Endometrial microvascular endothelial cells (primary cell): ENCODE measurements at regions not wholly inside any gene's neighbourhood (a gene's known extent, or its start where the extent isn't known, plus 50 kb on each side); places are given as distances from the start of the nearest gene placed in this dataset.
"Not testable (repeated sequence)": the region's sequence is repeated elsewhere in the genome, so short reads cannot be mapped to it uniquely, and the experiment has no call there.

Experiments
- in situ Hi-C: cut with HindIII; loops from 2 replicates; pipeline ENCODE4 v1.10.0; 2017; ENCODE audit warnings: low sequenced_read_pairs, low pct_unique_long_range_greater_than_20kb; ENCODE audit errors: inconsistent ontology term

DNA sequence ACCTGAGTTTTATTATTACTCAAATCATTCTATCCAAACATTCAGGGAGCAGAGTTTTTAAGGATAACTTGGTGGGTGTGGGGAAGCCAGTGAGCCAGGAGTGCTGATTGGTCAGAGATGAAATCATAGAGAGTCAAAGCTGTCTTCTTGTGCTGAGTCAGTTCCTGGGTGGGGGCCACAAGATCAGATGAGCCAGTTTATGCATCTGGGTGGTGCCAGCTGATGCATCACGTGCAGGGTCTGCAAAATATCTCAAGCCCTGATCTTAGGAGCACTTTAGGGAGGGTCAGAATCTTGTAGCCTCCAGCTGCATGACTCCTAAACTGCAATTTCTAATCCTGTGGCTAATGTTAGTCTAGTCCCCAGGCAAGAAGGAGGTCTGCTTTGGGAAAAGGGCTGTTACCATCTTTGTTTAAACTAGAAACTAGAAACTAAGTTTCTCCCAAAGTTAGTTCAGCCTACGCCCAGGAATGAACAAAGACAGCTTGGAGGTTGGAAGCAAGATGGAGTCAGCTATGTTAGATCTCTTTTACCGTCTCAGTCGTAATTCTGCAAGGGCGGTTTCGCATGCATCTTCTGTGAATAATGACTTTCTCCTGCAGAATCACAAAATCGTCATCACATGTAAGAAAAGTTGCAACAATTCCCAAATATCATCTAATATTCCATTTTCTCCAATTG is 97.5 kb downstream of the ZNF664 start:
- in situ Hi-C loops: not testable (repeated sequence)

DNA sequence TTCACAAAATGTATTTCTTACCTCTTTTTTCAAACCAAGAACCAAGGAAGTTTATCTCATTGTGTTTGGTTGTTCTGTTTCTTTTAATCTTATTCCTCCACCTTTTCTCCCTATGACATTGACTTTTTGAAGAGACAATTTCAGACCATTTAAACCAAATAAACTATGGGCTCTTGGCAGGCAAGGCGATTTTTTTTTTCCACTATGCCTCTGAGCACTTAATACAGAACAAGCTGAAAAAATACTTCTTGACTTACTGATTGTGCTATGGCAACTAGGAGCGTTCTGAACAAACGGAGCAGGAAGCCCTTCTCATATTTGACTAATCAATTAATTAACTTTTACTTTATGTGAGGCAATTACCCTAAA is 98.0 kb downstream of the ZNF664 start:
- in situ Hi-C loops: no loop called here

DNA sequence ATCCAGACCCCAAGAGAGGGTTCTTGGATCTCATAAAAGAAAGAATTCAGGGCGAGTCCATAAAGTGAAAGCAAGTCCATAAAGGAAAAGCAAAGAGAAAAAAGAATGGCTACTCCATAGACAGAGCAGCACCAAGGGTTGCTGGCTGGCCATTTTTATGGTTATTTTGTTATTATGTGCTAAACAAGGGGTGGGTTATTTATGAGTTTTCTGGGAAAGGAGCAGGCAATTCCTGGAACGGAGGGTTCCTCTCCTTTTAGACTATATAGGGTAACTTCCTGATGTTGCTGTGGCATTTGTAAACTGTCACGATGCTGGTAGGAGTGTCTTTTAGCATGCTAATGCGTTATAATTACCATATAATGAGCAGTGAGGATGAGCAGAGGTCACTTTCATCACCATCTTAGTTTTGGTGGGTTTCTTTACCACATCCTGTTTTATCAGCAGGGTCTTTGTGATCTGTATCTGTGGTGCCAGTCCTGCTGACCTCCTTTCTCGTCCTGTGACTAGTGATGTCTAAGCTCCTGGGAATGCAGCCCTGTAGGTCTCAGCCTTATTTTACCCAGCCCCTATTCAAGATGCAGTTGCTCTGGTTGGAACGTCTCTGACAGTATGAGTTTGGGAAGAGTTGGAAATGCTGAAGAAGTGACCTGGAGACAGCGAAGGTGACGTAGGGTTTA is 100.5 kb downstream of the ZNF664 start:
- in situ Hi-C loops: no loop called here

DNA sequence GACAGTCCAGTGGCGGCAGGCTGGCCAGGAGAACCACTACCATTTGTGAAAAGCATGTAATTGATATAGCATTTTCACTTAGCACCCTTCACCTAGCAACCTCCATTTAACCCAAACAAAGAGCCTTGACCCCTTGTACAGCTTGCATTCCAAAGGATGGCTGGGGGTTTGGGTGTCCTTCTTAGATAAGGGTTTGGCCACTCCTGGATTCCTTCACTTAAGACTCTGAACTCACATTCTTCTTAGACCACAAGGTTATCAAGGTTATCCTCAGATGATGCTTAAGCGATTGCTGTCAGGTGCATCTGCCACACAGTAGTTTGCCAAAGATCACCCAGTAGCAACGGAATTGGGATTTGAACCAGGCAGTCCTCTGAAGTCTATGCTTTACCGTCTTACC is 102.8 kb downstream of the ZNF664 start:
- in situ Hi-C loops: no loop called here

- in situ Hi-C loops: no loop called here
Measured at GRCh38 chr12:124077701-124078100, 104.7 kb downstream of the ZNF664 start.

DNA sequence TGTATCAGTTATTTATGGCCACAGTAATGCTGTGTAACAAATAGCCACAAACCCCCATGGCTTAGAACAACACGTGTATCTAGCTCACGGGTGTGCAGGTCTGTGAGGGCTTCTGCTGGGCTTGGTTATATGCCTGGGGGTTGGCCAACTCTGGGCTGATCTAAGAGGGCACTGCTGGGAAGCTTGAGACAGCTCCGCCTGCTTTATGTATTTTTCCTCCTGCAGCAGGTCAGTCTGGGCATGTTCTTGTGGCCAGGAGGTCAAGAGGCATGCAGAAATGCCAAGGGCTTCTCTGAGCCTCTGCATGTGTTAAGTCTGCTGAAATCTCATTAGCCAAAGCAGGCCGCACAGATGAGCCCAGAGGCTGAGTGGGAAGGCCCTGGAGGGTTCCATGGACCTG is 105.8 kb downstream of the ZNF664 start:
- in situ Hi-C loops: no loop called here

DNA sequence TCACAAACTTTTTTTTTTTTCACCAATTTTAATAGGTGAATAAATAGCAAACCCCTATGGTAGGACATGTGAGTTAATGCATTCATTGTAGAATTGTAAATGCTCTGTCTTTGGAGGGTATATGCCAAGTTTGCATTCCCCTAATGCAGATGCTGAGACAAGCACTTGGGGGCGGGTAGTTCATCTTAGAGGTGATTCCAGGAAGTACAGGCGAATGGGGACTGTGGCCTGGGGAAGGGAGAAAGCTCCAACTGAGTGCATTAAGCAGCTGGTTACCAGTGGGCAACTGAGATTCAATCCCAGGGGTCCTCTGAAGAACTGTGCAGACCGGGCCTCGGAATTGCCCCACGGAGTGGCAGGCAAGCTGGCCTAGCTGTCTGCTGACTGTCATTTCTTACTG is 107.6 kb downstream of the ZNF664 start:
- in situ Hi-C loops: no loop called here

- in situ Hi-C loops: no loop called here
Measured at GRCh38 chr12:124082012-124082411, 109.0 kb downstream of the ZNF664 start.

DNA sequence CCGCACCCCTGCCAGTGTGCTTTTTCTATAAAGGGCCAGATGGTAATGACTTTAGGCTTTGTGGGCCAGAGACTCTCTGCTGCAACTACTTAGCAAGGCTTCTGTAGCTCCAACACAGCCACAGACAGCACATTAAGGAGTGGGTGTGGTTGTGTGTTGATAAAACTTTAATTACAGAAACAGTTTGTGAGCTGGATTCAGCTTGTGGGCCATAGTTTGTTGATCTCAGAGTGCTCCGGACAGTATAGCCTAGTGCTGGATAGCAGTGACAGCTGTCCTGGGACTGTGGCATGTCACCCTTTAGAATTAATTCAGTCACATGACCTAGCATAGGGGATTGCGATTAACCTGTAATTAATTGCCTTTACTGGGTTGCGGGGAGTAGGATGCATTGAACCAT is 109.7 kb downstream of the ZNF664 start:
- in situ Hi-C loops: no loop called here

- in situ Hi-C loops: no loop called here
Measured at GRCh38 chr12:124083708-124084107, 110.7 kb downstream of the ZNF664 start.

DNA sequence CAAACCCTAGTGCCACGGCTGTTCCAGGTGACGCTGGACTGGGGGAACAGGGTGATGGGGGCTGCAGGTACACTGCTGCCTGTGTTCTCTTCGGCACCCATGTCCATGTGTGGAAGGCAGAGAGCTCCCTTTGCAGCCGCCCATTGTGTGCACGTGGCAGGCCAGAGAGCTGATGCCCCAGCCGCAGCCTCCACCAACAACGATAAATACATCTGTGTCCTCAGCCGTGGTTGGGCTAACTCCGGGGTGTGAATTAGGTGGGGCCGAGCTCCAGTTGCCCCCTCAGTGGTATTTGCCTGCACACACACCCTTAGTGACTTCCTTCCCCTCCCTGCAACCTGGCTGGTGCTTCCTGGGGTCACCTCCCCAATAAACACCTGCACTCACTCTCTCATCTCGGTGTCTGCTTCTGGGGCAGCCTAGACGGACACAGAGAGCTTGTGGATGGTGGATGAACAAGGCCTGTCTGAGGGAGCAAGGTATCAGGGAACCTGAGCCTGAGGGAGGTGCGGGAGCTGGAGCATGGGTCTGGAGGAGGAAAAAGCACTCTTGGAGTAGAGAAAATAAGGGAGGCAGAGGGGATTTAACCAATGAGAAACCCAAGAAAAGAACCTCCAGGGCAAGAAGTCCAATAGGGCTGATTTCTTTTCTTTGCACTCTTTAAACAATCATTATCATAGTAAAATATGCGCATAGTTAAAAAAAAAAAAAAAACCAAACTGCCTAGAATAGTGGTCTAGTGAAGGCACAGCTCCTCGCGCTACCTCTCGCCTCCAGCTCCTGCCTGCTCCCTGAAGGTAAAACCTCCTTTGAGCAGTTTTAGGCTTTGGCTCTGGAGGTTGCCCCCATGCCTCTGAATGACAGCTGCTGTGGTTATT is 112.6 kb downstream of the ZNF664 start:
- in situ Hi-C loops: no loop called here

DNA sequence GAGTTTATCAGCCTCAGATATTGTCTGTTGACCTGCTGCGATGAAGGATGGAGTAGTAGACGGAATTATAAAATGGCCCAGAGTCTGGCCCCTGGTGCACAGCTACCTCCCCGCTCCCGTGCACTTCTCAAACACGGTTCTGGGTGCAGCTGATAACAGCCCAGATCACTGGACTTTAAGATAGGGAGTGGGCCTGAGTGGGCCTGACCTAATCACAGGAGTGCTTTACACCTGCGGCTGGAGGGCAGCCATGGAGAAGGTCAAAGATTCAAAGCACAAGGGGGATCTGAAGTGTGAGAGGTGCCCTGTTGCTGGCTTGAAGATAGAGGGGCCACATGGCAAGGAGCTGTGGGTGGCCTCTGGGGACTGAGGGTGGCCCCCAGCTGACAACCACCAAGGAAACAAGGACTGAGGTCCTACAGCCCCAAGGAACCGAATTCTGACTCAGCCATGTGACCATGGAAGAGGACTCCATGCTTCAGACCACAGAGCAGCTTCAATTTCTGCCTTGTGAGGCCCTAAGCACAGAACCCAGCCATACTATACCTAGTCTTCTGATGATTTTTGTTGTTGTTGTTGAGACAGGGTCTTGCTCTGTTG is 113.4 kb downstream of the ZNF664 start:
- in situ Hi-C loops: no loop called here

GRCh38 chr12:124087266-124088051 is 114.4 kb downstream of the ZNF664 start:
- in situ Hi-C loops: no loop called here

DNA sequence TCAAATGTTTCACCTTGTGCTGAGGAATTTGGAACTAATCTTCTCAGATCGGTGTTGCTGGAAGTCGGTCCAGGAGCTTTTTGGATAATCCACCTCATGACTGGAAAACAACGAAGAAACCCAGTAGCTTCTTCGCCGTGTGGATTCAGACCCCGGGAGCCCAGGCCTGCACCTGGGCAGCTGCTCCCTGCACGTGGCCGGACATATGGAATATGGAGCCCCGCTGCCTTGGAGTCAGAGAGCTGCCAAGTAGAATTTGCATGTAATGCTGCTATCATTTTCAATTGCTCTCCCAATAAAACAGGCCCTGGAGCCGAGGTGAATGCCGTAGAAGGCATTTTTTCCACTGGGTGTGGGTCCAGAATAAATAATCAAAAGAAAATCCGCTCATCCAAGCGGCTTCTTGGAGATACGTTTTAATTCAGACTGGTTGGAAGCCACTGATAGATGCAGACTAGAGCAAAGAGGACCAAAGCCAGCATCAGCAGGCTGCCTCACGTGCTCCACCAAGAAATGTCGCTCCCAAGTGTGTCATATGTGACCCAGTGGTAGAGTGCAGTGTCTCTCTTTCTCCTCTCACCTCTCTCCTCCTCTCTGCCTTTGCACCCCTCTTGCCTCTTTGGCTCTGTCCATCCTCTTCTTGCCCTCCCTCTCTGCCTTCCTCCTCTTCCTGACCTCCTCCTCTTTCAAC is 115.3 kb downstream of the ZNF664 start:
- in situ Hi-C loops: no loop called here

GRCh38 chr12:124089181-124089914 is 116.3 kb downstream of the ZNF664 start:
- in situ Hi-C loops: not testable (repeated sequence)

- in situ Hi-C loops: no loop called here
Measured at GRCh38 chr12:124091835-124092234, 118.8 kb downstream of the ZNF664 start.

GRCh38 chr12:124092532-124092931 is 119.5 kb downstream of the ZNF664 start:
- in situ Hi-C loops: not testable (repeated sequence)

DNA sequence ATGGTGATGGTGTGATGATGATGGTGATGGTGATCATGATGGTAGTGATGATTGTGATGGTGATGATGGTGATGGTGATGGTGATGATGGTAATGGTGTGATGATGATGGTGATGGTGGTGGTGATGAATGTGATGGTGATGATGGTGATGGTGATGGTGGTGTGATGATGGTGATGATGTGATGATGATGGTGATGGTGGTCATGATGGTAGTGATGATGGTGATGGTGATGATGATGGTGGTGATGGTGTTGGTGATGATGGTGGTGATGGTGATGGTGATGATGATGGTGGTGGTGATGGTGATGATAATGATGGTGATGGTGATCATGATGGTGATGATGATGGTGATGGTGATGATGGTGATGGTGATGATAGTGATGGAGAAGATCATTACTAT is 120.3 kb downstream of the ZNF664 start:
- in situ Hi-C loops: no loop called here
